GM23338 (cell line): ENCODE measurements at regions not wholly inside any gene's neighbourhood (a gene's known extent, or its start where the extent isn't known, plus 50 kb on each side); places are given as distances from the start of the nearest gene placed in this dataset.

Experiments
- ATAC-seq: fragments of 200-7000 bp; cut with Tn5 transposase; 3 replicates; pipeline ENCODE4 v1.9.1; 2020
- DNase-seq: peaks from one replicate; pipeline ENCODE4 v3.0.0-alpha.2; 2015; ENCODE audit warnings: low spot score
- H2AFZ ChIP-seq: fragments of 200-600 bp; sonication (generic); 2 replicates; pipeline ENCODE4 v1.8.0; 2016; ENCODE audit warnings: antibody characterized with exemption, mild to moderate bottlenecking, moderate library complexity
- H3F3A ChIP-seq: fragments of 200-600 bp; sonication (generic); replicated peaks from 2 replicates; pipeline ENCODE4 v1.8.0; 2017; ENCODE audit warnings: antibody characterized with exemption, mixed run types, low read depth
- H3K27ac ChIP-seq: fragments of 200-600 bp; sonication (generic); 2 replicates; pipeline ENCODE4 v1.6.1; 2016; ENCODE audit warnings: low read depth
- H3K27me3 ChIP-seq: fragments of 200-600 bp; sonication (generic); 2 replicates; pipeline ENCODE4 v1.8.0; 2016; ENCODE audit warnings: mild to moderate bottlenecking, mixed run types, moderate library complexity; ENCODE audit not compliant: insufficient read depth
- H3K36me3 ChIP-seq: fragments of 200-600 bp; sonication (generic); 2 replicates; pipeline ENCODE4 v1.8.0; 2016; ENCODE audit warnings: mild to moderate bottlenecking; ENCODE audit not compliant: insufficient read depth
- H3K4me1 ChIP-seq: fragments of 200-600 bp; sonication (generic); 2 replicates; pipeline ENCODE4 v1.8.0; 2016; ENCODE audit warnings: mild to moderate bottlenecking, moderate library complexity; ENCODE audit not compliant: insufficient read depth
- H3K4me2 ChIP-seq: fragments of 200-600 bp; sonication (generic); 2 replicates; pipeline ENCODE4 v1.7.1; 2017; ENCODE audit warnings: mixed run types
- H3K4me3 ChIP-seq: fragments of 200-600 bp; sonication (generic); 2 replicates; pipeline ENCODE4 v1.6.1; 2016; ENCODE audit warnings: mixed run types
- H3K79me2 ChIP-seq: fragments of 200-600 bp; sonication (generic); replicated peaks from 2 replicates; pipeline ENCODE4 v1.8.0; 2017; ENCODE audit warnings: mild to moderate bottlenecking; ENCODE audit not compliant: insufficient read depth
- H3K9me2 ChIP-seq: fragments of 200-600 bp; sonication (generic); 2 replicates; pipeline ENCODE4 v1.8.0; 2017; ENCODE audit not compliant: insufficient read depth
- H4K20me1 ChIP-seq: fragments of 200-600 bp; sonication (generic); replicated peaks from 2 replicates; pipeline ENCODE4 v1.8.0; 2017; ENCODE audit warnings: mild to moderate bottlenecking; ENCODE audit not compliant: insufficient read depth
- H3K27ac Mint-ChIP-seq: 2 replicates; pipeline ENCODE4 v1.8.0; 2020; ENCODE audit warnings: inconsistent platforms, mild to moderate bottlenecking, moderate library complexity, mixed read lengths
- H3K27me3 Mint-ChIP-seq: 3 replicates; pipeline ENCODE4 v1.8.0; 2022; ENCODE audit warnings: low read depth, mild to moderate bottlenecking, moderate library complexity, mixed read lengths, inconsistent platforms; ENCODE audit not compliant: insufficient read depth, poor library complexity
- H3K36me3 Mint-ChIP-seq: 3 replicates; pipeline ENCODE4 v1.8.0; 2021; ENCODE audit warnings: low read depth, mild to moderate bottlenecking, inconsistent platforms, moderate library complexity, mixed read lengths
- H3K4me1 Mint-ChIP-seq: 3 replicates; pipeline ENCODE4 v1.8.0; 2020; ENCODE audit warnings: mild to moderate bottlenecking, inconsistent platforms, mixed read lengths
- H3K4me3 Mint-ChIP-seq: 3 replicates; pipeline ENCODE4 v1.8.0; 2021; ENCODE audit warnings: moderate library complexity, mild to moderate bottlenecking, inconsistent platforms, mixed read lengths
- H3K9me3 Mint-ChIP-seq: 3 replicates; pipeline ENCODE4 v1.8.0; 2020; ENCODE audit warnings: moderate library complexity, mild to moderate bottlenecking, inconsistent platforms, mixed read lengths
- CREB1 ChIP-seq: fragments of 250-450 bp; sonication (Bioruptor Pico); IDR thresholded peaks from 2 replicates; pipeline ENCODE4 v1.5.0; 2020; ENCODE audit warnings: low read depth, mild to moderate bottlenecking, moderate library complexity
- CTCF ChIP-seq, 2 experiments: fragments of 200-600 bp in 1 of 2; sonication (generic) in 1 of 2; conservative IDR thresholded peaks; 2 replicates each; pipeline versions ENCODE4 v1.5.1 to v1.6.1; 2016 to 2017; ENCODE audit warnings: antibody characterized with exemption in 2 of 2, low read depth in 2 of 2, mild to moderate bottlenecking in 2 of 2, moderate library complexity in 1 of 2
- EZH2 ChIP-seq: fragments of 200-600 bp; sonication (generic); IDR thresholded peaks from one replicate; pipeline ENCODE4 v1.8.0; 2017; ENCODE audit warnings: antibody characterized with exemption, mild to moderate bottlenecking, low read depth; ENCODE audit not compliant: unreplicated experiment
- EZH2phosphoT487 ChIP-seq: fragments of 200-600 bp; sonication (generic); IDR thresholded peaks from one replicate; pipeline ENCODE4 v1.8.1; 2018; ENCODE audit warnings: antibody characterized with exemption; ENCODE audit not compliant: unreplicated experiment
- JUNB ChIP-seq: IDR thresholded peaks from one replicate; pipeline ENCODE4 v1.6.1; 2016; ENCODE audit warnings: antibody characterized with exemption; ENCODE audit not compliant: unreplicated experiment
- NANOG ChIP-seq: IDR thresholded peaks from 2 replicates; pipeline ENCODE4 v1.6.1; 2016; ENCODE audit warnings: antibody characterized with exemption, borderline replicate concordance
- POLR2AphosphoS5 ChIP-seq: IDR thresholded peaks from 2 replicates; pipeline ENCODE4 v1.6.1; 2016; ENCODE audit warnings: antibody characterized with exemption, low read depth
- STAT1 ChIP-seq: IDR thresholded peaks from one replicate; pipeline ENCODE4 v1.6.1; 2016; ENCODE audit warnings: antibody characterized with exemption; ENCODE audit not compliant: unreplicated experiment
- ZNF114 ChIP-seq: fragments of 250-450 bp; sonication (Bioruptor Pico); IDR thresholded peaks from 2 replicates; pipeline ENCODE4 v1.5.0; 2020; ENCODE audit warnings: mild to moderate bottlenecking, moderate library complexity
- ZNF331 ChIP-seq: fragments of 250-450 bp; sonication (Bioruptor Pico); IDR thresholded peaks from 2 replicates; pipeline ENCODE4 v1.5.0; 2020; ENCODE audit warnings: low read depth, mild to moderate bottlenecking, moderate library complexity
- ZNF462 ChIP-seq: fragments of 250-450 bp; sonication (Bioruptor Pico); IDR thresholded peaks from 2 replicates; pipeline ENCODE4 v1.5.0; 2020; ENCODE audit warnings: mild to moderate bottlenecking, moderate library complexity
- TF ChIP-seq, protein P1 (sequence below): IDR thresholded peaks from one replicate; pipeline ENCODE4 v1.6.1; 2018; ENCODE audit warnings: antibody characterized with exemption; ENCODE audit not compliant: unreplicated experiment
- TF ChIP-seq, protein P2 (sequence below): IDR thresholded peaks from 2 replicates; pipeline ENCODE4 v1.6.1; 2016; ENCODE audit warnings: antibody characterized with exemption

DNA sequence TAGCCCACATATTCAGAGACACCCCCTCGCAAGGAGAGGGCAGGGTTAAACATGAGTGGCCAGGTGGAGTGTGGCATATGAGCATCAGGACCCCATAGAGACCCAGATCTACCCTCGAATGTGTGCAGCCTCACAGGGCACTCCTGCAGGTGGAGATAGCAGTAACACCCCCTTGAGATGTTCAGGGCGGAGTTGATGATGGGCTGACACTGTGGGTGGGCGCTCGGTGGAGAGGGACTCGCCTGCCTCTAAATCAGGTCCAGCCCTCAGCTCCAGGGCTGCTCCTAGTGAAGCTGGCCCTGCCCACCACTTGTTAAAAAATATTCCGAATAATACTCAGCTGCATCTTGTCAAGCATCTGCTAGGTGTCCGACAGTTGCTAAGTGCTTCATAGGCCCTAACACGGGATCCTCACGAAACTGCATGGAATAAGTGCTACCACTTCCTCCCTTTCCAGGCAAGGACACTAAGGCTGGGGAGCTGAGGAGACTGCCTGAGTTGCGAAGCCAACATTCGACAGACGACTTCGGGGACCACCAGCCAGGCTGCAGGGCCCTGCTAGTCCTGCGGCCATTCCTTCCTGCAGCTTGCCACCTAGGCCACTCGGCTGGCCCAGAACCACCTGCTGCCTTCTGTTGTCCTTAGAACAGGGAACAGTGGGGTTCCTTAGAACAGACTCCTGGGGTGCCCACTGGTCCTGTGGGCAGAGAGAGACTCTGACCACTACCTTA lies 74.0 kb upstream of the WNT11 start:
- Histone ChIP-seq H3K9me2 (no peaks in the 10 kb centered on the region; the same call in 1 of the 2 replicates), H3F3A (no peaks in the 10 kb centered on the region), H3K27ac (no peak overlapping the region), H2AFZ (no peak overlapping the region), H4K20me1 (no peaks in the 10 kb centered on the region), H3K36me3 (no peaks in the 10 kb centered on the region), H3K4me3 (no peak overlapping the region), H3K4me1 (peaks cover 19% of the 10 kb centered on the region), H3K27me3 (no peaks in the 10 kb centered on the region), H3K79me2 (no peaks in the 10 kb centered on the region), H3K4me2 (peak overlapping the region; percentile 69; the same call in 1 of the 2 replicates)
- DNase-seq (no peak), ATAC-seq (no peak; the same call in 2 of the 3 replicates)
- TF ChIP-seq POLR2AphosphoS5 = no peak
- no peak for TF ChIP-seq EZH2
- no peak for TF ChIP-seq EZH2phosphoT487
- no peak for TF ChIP-seq CTCF (conservative IDR thresholded peaks at IDR 0.05; ENCODE audit: low read depth in 2 of 2)
- no peak for TF ChIP-seq ZNF331
- no peak for TF ChIP-seq STAT1
- TF ChIP-seq CREB1 = no peak
- TF ChIP-seq ZNF462 (CRISPR knock-in tag) = no peak
- TF ChIP-seq, protein P1, sequence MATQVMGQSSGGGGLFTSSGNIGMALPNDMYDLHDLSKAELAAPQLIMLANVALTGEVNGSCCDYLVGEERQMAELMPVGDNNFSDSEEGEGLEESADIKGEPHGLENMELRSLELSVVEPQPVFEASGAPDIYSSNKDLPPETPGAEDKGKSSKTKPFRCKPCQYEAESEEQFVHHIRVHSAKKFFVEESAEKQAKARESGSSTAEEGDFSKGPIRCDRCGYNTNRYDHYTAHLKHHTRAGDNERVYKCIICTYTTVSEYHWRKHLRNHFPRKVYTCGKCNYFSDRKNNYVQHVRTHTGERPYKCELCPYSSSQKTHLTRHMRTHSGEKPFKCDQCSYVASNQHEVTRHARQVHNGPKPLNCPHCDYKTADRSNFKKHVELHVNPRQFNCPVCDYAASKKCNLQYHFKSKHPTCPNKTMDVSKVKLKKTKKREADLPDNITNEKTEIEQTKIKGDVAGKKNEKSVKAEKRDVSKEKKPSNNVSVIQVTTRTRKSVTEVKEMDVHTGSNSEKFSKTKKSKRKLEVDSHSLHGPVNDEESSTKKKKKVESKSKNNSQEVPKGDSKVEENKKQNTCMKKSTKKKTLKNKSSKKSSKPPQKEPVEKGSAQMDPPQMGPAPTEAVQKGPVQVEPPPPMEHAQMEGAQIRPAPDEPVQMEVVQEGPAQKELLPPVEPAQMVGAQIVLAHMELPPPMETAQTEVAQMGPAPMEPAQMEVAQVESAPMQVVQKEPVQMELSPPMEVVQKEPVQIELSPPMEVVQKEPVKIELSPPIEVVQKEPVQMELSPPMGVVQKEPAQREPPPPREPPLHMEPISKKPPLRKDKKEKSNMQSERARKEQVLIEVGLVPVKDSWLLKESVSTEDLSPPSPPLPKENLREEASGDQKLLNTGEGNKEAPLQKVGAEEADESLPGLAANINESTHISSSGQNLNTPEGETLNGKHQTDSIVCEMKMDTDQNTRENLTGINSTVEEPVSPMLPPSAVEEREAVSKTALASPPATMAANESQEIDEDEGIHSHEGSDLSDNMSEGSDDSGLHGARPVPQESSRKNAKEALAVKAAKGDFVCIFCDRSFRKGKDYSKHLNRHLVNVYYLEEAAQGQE = no peak
- no peak for TF ChIP-seq ZNF114
- TF ChIP-seq JUNB = no peak
- TF ChIP-seq, protein P2, sequence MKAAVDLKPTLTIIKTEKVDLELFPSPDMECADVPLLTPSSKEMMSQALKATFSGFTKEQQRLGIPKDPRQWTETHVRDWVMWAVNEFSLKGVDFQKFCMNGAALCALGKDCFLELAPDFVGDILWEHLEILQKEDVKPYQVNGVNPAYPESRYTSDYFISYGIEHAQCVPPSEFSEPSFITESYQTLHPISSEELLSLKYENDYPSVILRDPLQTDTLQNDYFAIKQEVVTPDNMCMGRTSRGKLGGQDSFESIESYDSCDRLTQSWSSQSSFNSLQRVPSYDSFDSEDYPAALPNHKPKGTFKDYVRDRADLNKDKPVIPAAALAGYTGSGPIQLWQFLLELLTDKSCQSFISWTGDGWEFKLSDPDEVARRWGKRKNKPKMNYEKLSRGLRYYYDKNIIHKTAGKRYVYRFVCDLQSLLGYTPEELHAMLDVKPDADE = no peak
- TF ChIP-seq NANOG = no peak
- no peaks in the 10 kb centered on the region for H3K9me3 Mint-ChIP-seq
- peaks cover 20% of the 10 kb centered on the region for H3K4me1 Mint-ChIP-seq
- no peak overlapping the region for H3K27ac Mint-ChIP-seq
- H3K27me3 Mint-ChIP-seq = peaks cover 4% of the 10 kb centered on the region
- no peak overlapping the region for H3K4me3 Mint-ChIP-seq
- H3K36me3 Mint-ChIP-seq = no peaks in the 10 kb centered on the region
